ENCODE measurements at regions not wholly inside any gene's neighbourhood (a gene's known extent, or its start where the extent isn't known, plus 50 kb on each side); places are given as distances from the start of the nearest gene placed in this dataset.
A peak's percentile ranks its signal among the peaks of the same experiment; 100 is the strongest.

- peak; percentile 61 to 80 for DNase-seq (ENCODE audit: low spot score in 2 of 2)
- Mint-ChIP-seq H3K9me3 (peaks cover 0 to 1% of the 10 kb centered on the region in 2 donors), H3K36me3 (peaks cover 0 to 2% of the 10 kb centered on the region in 2 donors), H3K27ac (peak overlapping the region in 1 of 2 donors; percentile 19)
- ATAC-seq = peak; percentile 85 to 91
These were observed 104.1 kb downstream of the XCL2 start for GRCh38 chr1:168439456-168440375.

- Mint-ChIP-seq H3K9me3 (no peaks in the 10 kb centered on the region), H3K27ac (peak overlapping the region in 1 of 2 donors; percentile 52), H3K36me3 (no peaks in the 10 kb centered on the region)
- no peak for ATAC-seq
- no peak for DNase-seq (ENCODE audit: low spot score in 2 of 2)
These were observed 105.2 kb downstream of the XCL2 start for GRCh38 chr1:168438626-168439025.

- no peak for ATAC-seq
- no peaks in the 10 kb centered on the region for H3K36me3 Mint-ChIP-seq
- H3K9me3 Mint-ChIP-seq = no peaks in the 10 kb centered on the region
- no peak for DNase-seq (ENCODE audit: low spot score in 2 of 2)
- H3K27ac Mint-ChIP-seq = no peak overlapping the region
These were observed 106.0 kb downstream of the XCL2 start for GRCh38 chr1:168437821-168438220.

- no peaks in the 10 kb centered on the region for H3K9me3 Mint-ChIP-seq
- H3K27ac Mint-ChIP-seq = peak overlapping the region in 1 of 2 donors; percentile 22
- ATAC-seq (no peak), DNase-seq (ENCODE audit: low spot score in 2 of 2) (no peak)
- H3K36me3 Mint-ChIP-seq = no peaks in the 10 kb centered on the region
These were observed 108.4 kb downstream of the XCL2 start for GRCh38 chr1:168435439-168435838.

GRCh38 chr1:168433238-168433637 is 110.6 kb downstream of the XCL2 start:
- Mint-ChIP-seq H3K36me3 (no peaks in the 10 kb centered on the region), H3K9me3 (no peaks in the 10 kb centered on the region), H3K27ac (no peak overlapping the region)
- DNase-seq (ENCODE audit: low spot score in 2 of 2) = no peak
- ATAC-seq = no peak

- Mint-ChIP-seq H3K36me3 (no peaks in the 10 kb centered on the region), H3K27ac (peak overlapping the region in 1 of 2 donors; percentile 32), H3K9me3 (no peaks in the 10 kb centered on the region)
- DNase-seq (ENCODE audit: low spot score in 2 of 2) (no peak), ATAC-seq (no peak)
These were observed 111.9 kb downstream of the XCL2 start for GRCh38 chr1:168431882-168432281.

- ATAC-seq = no peak
- Mint-ChIP-seq H3K9me3 (no peaks in the 10 kb centered on the region), H3K36me3 (no peaks in the 10 kb centered on the region), H3K27ac (no peak overlapping the region)
- DNase-seq (ENCODE audit: low spot score in 2 of 2) = no peak
These were observed 113.5 kb downstream of the XCL2 start for GRCh38 chr1:168430321-168430720.

- ATAC-seq (no peak), DNase-seq (ENCODE audit: low spot score in 2 of 2) (no peak)
- H3K36me3 Mint-ChIP-seq = no peaks in the 10 kb centered on the region
- peaks cover 0 to 3% of the 10 kb centered on the region in 2 donors for H3K9me3 Mint-ChIP-seq
- H3K27ac Mint-ChIP-seq = no peak overlapping the region
These were observed 115.6 kb downstream of the XCL2 start for GRCh38 chr1:168428063-168428731.

GRCh38 chr1:168427051-168427450 is 116.7 kb downstream of the XCL2 start:
- Mint-ChIP-seq H3K27ac (no peak overlapping the region), H3K9me3 (peaks cover 0 to 7% of the 10 kb centered on the region in 2 donors), H3K36me3 (no peaks in the 10 kb centered on the region)
- no peak for ATAC-seq
- DNase-seq (ENCODE audit: low spot score in 2 of 2) = no peak

GRCh38 chr1:168424281-168424680 is 119.5 kb downstream of the XCL2 start:
- ATAC-seq (no peak), DNase-seq (ENCODE audit: low spot score in 2 of 2) (no peak)
- H3K36me3 Mint-ChIP-seq = no peaks in the 10 kb centered on the region
- H3K27ac Mint-ChIP-seq = no peak overlapping the region
- peaks cover 0 to 7% of the 10 kb centered on the region in 2 donors for H3K9me3 Mint-ChIP-seq

GRCh38 chr1:168422203-168422847 is 121.5 kb downstream of the XCL2 start:
- DNase-seq (ENCODE audit: low spot score in 2 of 2) (no peak), ATAC-seq (no peak)
- Mint-ChIP-seq H3K27ac (no peak overlapping the region), H3K9me3 (peaks cover 0 to 7% of the 10 kb centered on the region in 2 donors), H3K36me3 (no peaks in the 10 kb centered on the region)

GRCh38 chr1:168421399-168422004 is 122.3 kb downstream of the XCL2 start:
- H3K9me3 Mint-ChIP-seq = peaks cover 0 to 7% of the 10 kb centered on the region in 2 donors
- no peaks in the 10 kb centered on the region for H3K36me3 Mint-ChIP-seq
- DNase-seq (ENCODE audit: low spot score in 2 of 2) (no peak), ATAC-seq (peak; percentile 60 to 98)
- H3K27ac Mint-ChIP-seq = no peak overlapping the region

- no peak for DNase-seq (ENCODE audit: low spot score in 2 of 2)
- Mint-ChIP-seq H3K27ac (peak overlapping the region in 1 of 2 donors; percentile 15), H3K9me3 (peaks cover 0 to 7% of the 10 kb centered on the region in 2 donors), H3K36me3 (no peaks in the 10 kb centered on the region)
- ATAC-seq = no peak
These were observed 123.6 kb downstream of the XCL2 start for GRCh38 chr1:168420177-168420576.

GRCh38 chr1:168419736-168420135 is 124.1 kb downstream of the XCL2 start:
- H3K9me3 Mint-ChIP-seq = peaks cover 0 to 7% of the 10 kb centered on the region in 2 donors
- H3K27ac Mint-ChIP-seq = peak overlapping the region in 1 of 2 donors; percentile 15
- H3K36me3 Mint-ChIP-seq = no peaks in the 10 kb centered on the region
- DNase-seq (ENCODE audit: low spot score in 2 of 2) (no peak), ATAC-seq (no peak)

GRCh38 chr1:168416220-168416619 is 127.6 kb downstream of the XCL2 start:
- H3K9me3 Mint-ChIP-seq = no peaks in the 10 kb centered on the region
- no peak for ATAC-seq
- H3K36me3 Mint-ChIP-seq = no peaks in the 10 kb centered on the region
- H3K27ac Mint-ChIP-seq = no peak overlapping the region
- no peak for DNase-seq (ENCODE audit: low spot score in 2 of 2)

- no peak for ATAC-seq
- no peak for DNase-seq (ENCODE audit: low spot score in 2 of 2)
- Mint-ChIP-seq H3K27ac (no peak overlapping the region), H3K9me3 (no peaks in the 10 kb centered on the region), H3K36me3 (peaks cover 0 to under 1% of the 10 kb centered on the region in 2 donors)
These were observed 128.9 kb downstream of the XCL2 start for GRCh38 chr1:168414914-168415313.

- ATAC-seq (no peak), DNase-seq (ENCODE audit: low spot score in 2 of 2) (no peak)
- Mint-ChIP-seq H3K36me3 (peaks cover 0 to 12% of the 10 kb centered on the region in 2 donors), H3K9me3 (peaks cover 0 to 10% of the 10 kb centered on the region in 2 donors), H3K27ac (no peak overlapping the region)
These were observed 129.8 kb downstream of the TBX19 start for GRCh38 chr1:168410464-168410863.
